Body of pancreas (tissue), 4 donors: ENCODE measurements at regions not wholly inside any gene's neighbourhood (a gene's known extent, or its start where the extent isn't known, plus 50 kb on each side); places are given as distances from the start of the nearest gene placed in this dataset.

Source experiments
- POLR2A ChIP-seq, 3 donors: fragments of 450-650 bp; IDR thresholded peaks; one replicate each; pipeline ENCODE4 v1.6.1; 2016; ENCODE audit warnings: antibody characterized with exemption in 3 of 3, mild to moderate bottlenecking in 2 of 3
- TF ChIP-seq, protein P1 (sequence below), 7 experiments: fragments of 450-650 bp in 4 of 7; fragments of 200-600 bp in 3 of 7; sonication (generic) in 3 of 7; IDR thresholded peaks; one replicate each; pipeline ENCODE4 v1.5.1; 2016 to 2019; ENCODE audit warnings: antibody characterized with exemption in 7 of 7

DNA sequence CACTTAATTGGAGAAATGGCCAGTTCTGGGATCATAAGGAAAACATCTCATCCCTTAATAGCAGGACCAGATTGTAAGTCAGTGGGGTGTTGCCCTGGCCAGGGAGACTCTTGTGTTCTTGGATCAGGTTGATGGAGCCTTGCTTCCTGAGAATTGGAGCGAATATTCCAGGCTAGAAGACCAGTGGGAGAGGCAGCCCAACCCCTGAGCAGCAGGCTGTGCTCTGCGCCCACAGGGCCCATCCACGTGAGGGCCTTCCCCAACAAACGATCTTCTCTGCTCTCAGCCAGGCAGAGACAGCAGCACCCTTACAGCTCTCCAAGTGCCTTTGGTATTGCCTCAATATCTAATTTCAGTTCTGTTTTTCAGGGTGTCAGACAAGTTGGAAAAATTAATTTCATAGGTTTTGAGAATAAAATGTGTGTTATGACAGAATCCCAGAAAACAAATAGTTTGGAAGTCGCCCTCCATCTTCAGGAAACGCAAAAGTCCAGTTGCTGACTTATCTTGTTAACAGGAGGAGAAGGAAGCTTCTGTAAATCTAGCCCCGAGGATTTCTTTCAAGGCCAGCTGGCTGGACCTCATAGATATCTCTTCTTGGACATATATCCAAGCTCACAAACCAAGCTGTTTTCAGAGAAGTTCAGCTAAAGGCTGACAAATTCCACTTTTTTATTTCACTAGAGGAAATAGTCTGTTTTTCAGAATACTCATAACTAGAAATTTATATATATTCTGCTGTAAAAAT is 105.5 kb downstream of the COPS8 start:
- TF ChIP-seq, protein P1, sequence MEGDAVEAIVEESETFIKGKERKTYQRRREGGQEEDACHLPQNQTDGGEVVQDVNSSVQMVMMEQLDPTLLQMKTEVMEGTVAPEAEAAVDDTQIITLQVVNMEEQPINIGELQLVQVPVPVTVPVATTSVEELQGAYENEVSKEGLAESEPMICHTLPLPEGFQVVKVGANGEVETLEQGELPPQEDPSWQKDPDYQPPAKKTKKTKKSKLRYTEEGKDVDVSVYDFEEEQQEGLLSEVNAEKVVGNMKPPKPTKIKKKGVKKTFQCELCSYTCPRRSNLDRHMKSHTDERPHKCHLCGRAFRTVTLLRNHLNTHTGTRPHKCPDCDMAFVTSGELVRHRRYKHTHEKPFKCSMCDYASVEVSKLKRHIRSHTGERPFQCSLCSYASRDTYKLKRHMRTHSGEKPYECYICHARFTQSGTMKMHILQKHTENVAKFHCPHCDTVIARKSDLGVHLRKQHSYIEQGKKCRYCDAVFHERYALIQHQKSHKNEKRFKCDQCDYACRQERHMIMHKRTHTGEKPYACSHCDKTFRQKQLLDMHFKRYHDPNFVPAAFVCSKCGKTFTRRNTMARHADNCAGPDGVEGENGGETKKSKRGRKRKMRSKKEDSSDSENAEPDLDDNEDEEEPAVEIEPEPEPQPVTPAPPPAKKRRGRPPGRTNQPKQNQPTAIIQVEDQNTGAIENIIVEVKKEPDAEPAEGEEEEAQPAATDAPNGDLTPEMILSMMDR (IDR thresholded peaks at IDR 0.05) = no peak
- TF ChIP-seq POLR2A (IDR thresholded peaks at IDR 0.05) = no peak
